Inferior parietal cortex (tissue), 1 donor: ENCODE measurements at regions not wholly inside any gene's neighbourhood (a gene's known extent, or its start where the extent isn't known, plus 50 kb on each side); places are given as distances from the start of the nearest gene placed in this dataset.

Experiments
- DNase-seq: peaks from one replicate; pipeline ENCODE4 v3.0.0-alpha.2; 2016; ENCODE audit errors: extremely low spot score

- DNase-seq = no peak
Measured at GRCh38 chr2:236654496-236654895, 84.9 kb downstream of the ACKR3 start.

GRCh38 chr2:236656166-236656565, 86.5 kb downstream of the ACKR3 start:
- no peak for DNase-seq

GRCh38 chr2:236656721-236657120, 87.1 kb downstream of the ACKR3 start:
- DNase-seq = no peak

- DNase-seq = no peak
Measured at GRCh38 chr2:236657215-236657614, 87.6 kb downstream of the ACKR3 start.

- no peak for DNase-seq
Measured at GRCh38 chr2:236657801-236658200, 88.2 kb downstream of the ACKR3 start.

GRCh38 chr2:236658974-236659757, 89.5 kb downstream of the ACKR3 start:
- no peak for DNase-seq

GRCh38 chr2:236659758-236660150, 90.1 kb downstream of the ACKR3 start:
- DNase-seq = no peak

- no peak for DNase-seq
Measured at GRCh38 chr2:236661061-236661761, 91.6 kb downstream of the ACKR3 start.

GRCh38 chr2:236661762-236662110, 92.1 kb downstream of the ACKR3 start:
- no peak for DNase-seq

- no peak for DNase-seq
Measured at GRCh38 chr2:236662231-236663185, 92.9 kb downstream of the ACKR3 start.

- no peak for DNase-seq
Measured at GRCh38 chr2:236663287-236664101, 93.9 kb downstream of the ACKR3 start.

- no peak for DNase-seq
Measured at GRCh38 chr2:236664136-236664535, 94.5 kb downstream of the ACKR3 start.

GRCh38 chr2:236665101-236665500, 95.5 kb downstream of the ACKR3 start:
- DNase-seq = no peak

GRCh38 chr2:236665572-236666118, 96.0 kb downstream of the ACKR3 start:
- no peak for DNase-seq

GRCh38 chr2:236666646-236667204, 97.1 kb downstream of the ACKR3 start:
- no peak for DNase-seq

GRCh38 chr2:236667526-236667925, 97.9 kb downstream of the ACKR3 start:
- DNase-seq = no peak

- no peak for DNase-seq
Measured at GRCh38 chr2:236668531-236668969, 98.9 kb downstream of the ACKR3 start.

- no peak for DNase-seq
Measured at GRCh38 chr2:236670235-236670620, 100.6 kb downstream of the ACKR3 start.

GRCh38 chr2:236671896-236672562, 102.4 kb downstream of the ACKR3 start:
- no peak for DNase-seq

- DNase-seq = no peak
Measured at GRCh38 chr2:236672606-236673005, 103.0 kb downstream of the ACKR3 start.
